Immature natural killer cell (primary cell): ENCODE measurements at regions not wholly inside any gene's neighbourhood (a gene's known extent, or its start where the extent isn't known, plus 50 kb on each side); places are given as distances from the start of the nearest gene placed in this dataset.
"Not testable (repeated sequence)": the region's sequence is repeated elsewhere in the genome, so short reads cannot be mapped to it uniquely, and the experiment has no call there.

Experiments used
- DNase-seq, 3 donors: peaks; one replicate each; pipeline ENCODE4 v3.0.0; 2022; ENCODE audit warnings: mixed read lengths in 1 of 3
- H3K27ac Mint-ChIP-seq, 6 donors: one replicate each; pipeline ENCODE4 v1.8.0; 2020; ENCODE audit warnings: mixed read lengths in 6 of 6, mild to moderate bottlenecking in 5 of 6, inconsistent platforms in 4 of 6, moderate library complexity in 3 of 6
- H3K27me3 Mint-ChIP-seq, 3 donors: one replicate each; pipeline ENCODE4 v1.8.0; 2020 to 2021; ENCODE audit warnings: low read depth in 3 of 3, mild to moderate bottlenecking in 3 of 3, mixed read lengths in 3 of 3, moderate library complexity in 3 of 3, inconsistent platforms in 1 of 3
- H3K36me3 Mint-ChIP-seq, 3 donors: one replicate each; pipeline ENCODE4 v1.8.0; 2020; ENCODE audit warnings: mixed read lengths in 3 of 3, inconsistent platforms in 2 of 3, mild to moderate bottlenecking in 2 of 3
- H3K4me1 Mint-ChIP-seq, 2 donors: one replicate each; pipeline ENCODE4 v1.8.0; 2020; ENCODE audit warnings: inconsistent platforms in 2 of 2, mild to moderate bottlenecking in 2 of 2, mixed read lengths in 2 of 2, moderate library complexity in 1 of 2
- H3K4me3 Mint-ChIP-seq, 5 donors: one replicate each; pipeline ENCODE4 v1.8.0; 2020; ENCODE audit warnings: mild to moderate bottlenecking in 5 of 5, mixed read lengths in 5 of 5, inconsistent platforms in 3 of 5, moderate library complexity in 3 of 5
- H3K9me3 Mint-ChIP-seq, 6 donors: one replicate each; pipeline ENCODE4 v1.8.0; 2020; ENCODE audit warnings: mild to moderate bottlenecking in 6 of 6, mixed read lengths in 6 of 6, inconsistent platforms in 4 of 6, moderate library complexity in 3 of 6

DNA sequence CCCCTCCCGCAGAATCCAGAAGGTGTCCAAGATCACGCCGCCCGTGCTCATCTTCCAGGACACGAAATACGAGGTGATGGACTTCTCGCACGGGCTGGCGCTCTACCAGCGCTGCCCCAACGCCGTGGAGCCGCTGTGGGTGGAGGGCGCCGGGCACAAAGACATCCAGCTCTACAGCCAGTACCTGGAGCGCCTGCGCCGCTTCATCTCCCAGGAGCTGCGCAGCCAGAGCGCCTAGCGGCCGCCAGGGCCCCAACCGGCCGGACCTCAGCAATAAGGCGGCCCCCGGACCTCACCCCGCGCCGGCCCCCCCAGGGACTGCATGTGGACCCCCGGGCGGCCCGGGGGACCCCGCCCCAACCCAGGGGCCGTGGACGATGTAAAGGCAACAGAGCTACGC, 50.5 kb upstream of the TP53TG3D start:
- H3K4me3 Mint-ChIP-seq, DNase-seq, H3K27ac Mint-ChIP-seq, H3K4me1 Mint-ChIP-seq, H3K27me3 Mint-ChIP-seq, H3K9me3 Mint-ChIP-seq, H3K36me3 Mint-ChIP-seq: not testable (repeated sequence)
